ENCODE measurements at regions not wholly inside any gene's neighbourhood (a gene's known extent, or its start where the extent isn't known, plus 50 kb on each side); places are given as distances from the start of the nearest gene placed in this dataset.

DNA sequence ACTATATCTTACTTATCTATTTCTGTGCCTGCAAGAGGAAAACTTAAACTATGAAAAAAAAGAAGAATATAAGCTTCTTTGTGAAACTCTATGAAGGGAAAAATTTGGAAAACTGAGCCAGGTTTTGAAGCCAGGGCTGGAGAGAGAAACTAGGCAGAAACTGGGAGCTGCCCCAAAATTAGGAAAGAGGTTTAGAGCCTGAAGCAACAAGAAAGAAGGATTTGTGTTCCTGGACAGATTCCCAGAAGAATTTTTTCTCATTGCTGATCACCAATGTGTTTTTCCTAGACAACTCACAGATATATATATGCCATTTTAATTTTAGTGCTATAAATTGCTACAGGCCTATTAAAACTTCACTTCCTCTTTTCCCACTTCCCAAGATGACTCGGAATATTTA lies 245.0 kb upstream of the GEMIN8 start:
- TF ChIP-seq, protein P1, sequence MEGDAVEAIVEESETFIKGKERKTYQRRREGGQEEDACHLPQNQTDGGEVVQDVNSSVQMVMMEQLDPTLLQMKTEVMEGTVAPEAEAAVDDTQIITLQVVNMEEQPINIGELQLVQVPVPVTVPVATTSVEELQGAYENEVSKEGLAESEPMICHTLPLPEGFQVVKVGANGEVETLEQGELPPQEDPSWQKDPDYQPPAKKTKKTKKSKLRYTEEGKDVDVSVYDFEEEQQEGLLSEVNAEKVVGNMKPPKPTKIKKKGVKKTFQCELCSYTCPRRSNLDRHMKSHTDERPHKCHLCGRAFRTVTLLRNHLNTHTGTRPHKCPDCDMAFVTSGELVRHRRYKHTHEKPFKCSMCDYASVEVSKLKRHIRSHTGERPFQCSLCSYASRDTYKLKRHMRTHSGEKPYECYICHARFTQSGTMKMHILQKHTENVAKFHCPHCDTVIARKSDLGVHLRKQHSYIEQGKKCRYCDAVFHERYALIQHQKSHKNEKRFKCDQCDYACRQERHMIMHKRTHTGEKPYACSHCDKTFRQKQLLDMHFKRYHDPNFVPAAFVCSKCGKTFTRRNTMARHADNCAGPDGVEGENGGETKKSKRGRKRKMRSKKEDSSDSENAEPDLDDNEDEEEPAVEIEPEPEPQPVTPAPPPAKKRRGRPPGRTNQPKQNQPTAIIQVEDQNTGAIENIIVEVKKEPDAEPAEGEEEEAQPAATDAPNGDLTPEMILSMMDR (IDR thresholded peaks at IDR 0.05): no peak
- no peaks in the 10 kb centered on the region for H3K4me1 Mint-ChIP-seq (ENCODE audit: low read depth)
- no peaks in the 10 kb centered on the region for H3K27me3 Mint-ChIP-seq (ENCODE audit: low read depth)
- peaks cover 30% of the 10 kb centered on the region for H3K9me3 Mint-ChIP-seq (ENCODE audit: low read depth)
- no peak for DNase-seq (ENCODE audit: low spot score)
- H3K27ac Mint-ChIP-seq (ENCODE audit: unreplicated experiment): no peak overlapping the region
- no peak overlapping the region for H3K4me3 Mint-ChIP-seq (ENCODE audit: unreplicated experiment)
- no peaks in the 10 kb centered on the region for H3K36me3 Mint-ChIP-seq (ENCODE audit: low read depth)

DNA sequence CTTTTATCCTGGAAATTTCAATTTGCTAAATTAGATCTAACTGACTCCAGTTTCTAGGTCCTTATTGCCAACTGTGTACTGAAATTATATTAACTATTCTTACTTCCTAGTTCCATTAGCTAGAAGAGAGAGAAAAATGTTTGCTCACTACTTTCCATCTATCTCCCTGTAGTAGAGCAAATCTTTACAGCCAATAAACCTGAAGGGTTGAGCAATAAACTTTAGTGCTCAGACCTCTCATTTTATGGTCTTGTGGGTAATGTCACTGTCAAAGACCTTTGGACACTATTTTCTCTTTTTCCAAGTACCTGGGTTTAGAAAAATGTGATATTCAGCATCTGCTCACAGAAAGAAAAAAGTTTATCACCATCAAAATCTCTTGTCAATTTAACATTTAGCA lies 237.5 kb upstream of the GEMIN8 start:
- DNase-seq (ENCODE audit: low spot score): no peak
- no peak overlapping the region for H3K4me3 Mint-ChIP-seq (ENCODE audit: unreplicated experiment)
- H3K27ac Mint-ChIP-seq (ENCODE audit: unreplicated experiment): no peak overlapping the region
- H3K4me1 Mint-ChIP-seq (ENCODE audit: low read depth): no peaks in the 10 kb centered on the region
- H3K9me3 Mint-ChIP-seq (ENCODE audit: low read depth): peaks cover 28% of the 10 kb centered on the region
- H3K36me3 Mint-ChIP-seq (ENCODE audit: low read depth): no peaks in the 10 kb centered on the region
- no peaks in the 10 kb centered on the region for H3K27me3 Mint-ChIP-seq (ENCODE audit: low read depth)
- TF ChIP-seq, protein P1 (IDR thresholded peaks at IDR 0.05): no peak

DNA sequence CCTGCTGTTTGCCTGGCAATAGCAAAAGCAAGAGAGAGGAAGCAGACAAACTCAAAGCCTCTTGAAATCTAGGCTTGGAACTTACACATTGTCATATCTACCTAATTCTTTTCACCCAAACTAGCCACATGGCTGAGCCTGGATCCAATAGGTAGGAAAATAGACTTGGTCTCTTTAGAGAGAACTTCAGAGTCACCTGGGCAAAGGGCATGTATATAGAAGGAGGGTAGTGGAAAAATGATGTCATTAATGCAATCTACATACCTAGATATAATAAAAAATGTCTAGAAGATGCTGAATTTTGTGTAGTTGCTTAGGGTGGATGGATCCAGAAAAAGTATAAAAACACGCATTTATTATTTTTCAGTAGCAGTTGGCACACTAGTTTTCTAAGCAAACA lies 237.0 kb upstream of the GEMIN8 start:
- TF ChIP-seq, protein P1 (IDR thresholded peaks at IDR 0.05): no peak
- H3K36me3 Mint-ChIP-seq (ENCODE audit: low read depth): no peaks in the 10 kb centered on the region
- H3K4me1 Mint-ChIP-seq (ENCODE audit: low read depth): no peaks in the 10 kb centered on the region
- no peak overlapping the region for H3K27ac Mint-ChIP-seq (ENCODE audit: unreplicated experiment)
- no peak for DNase-seq (ENCODE audit: low spot score)
- no peak overlapping the region for H3K4me3 Mint-ChIP-seq (ENCODE audit: unreplicated experiment)
- peaks cover 28% of the 10 kb centered on the region for H3K9me3 Mint-ChIP-seq (ENCODE audit: low read depth)
- no peaks in the 10 kb centered on the region for H3K27me3 Mint-ChIP-seq (ENCODE audit: low read depth)

DNA sequence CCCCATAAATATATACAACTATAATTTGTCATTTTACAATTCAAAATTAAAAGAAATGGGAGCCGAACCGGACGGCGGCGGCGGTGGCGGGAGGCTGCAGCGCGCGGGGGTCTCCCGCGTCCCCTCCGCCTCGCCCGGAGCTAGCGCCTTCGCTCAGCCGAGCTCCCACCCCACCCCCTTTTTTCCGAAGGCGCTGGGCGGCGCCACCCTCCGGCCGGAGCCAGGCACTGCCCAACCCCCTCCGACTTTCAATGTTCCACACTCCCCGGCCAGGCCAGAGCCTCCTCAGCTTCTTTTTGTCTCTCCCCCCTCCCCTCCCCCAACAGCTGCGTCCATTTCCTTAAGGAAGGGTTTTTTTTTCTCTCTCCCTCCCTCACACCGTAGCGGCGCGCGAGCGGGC lies 214.1 kb upstream of the GEMIN8 start:
- TF ChIP-seq, protein P1 (IDR thresholded peaks at IDR 0.05): no peak
- Mint-ChIP-seq H3K27ac (ENCODE audit: unreplicated experiment) (no peak overlapping the region), H3K27me3 (ENCODE audit: low read depth) (no peaks in the 10 kb centered on the region), H3K9me3 (ENCODE audit: low read depth) (peaks cover 10% of the 10 kb centered on the region), H3K4me1 (ENCODE audit: low read depth) (no peaks in the 10 kb centered on the region), H3K4me3 (ENCODE audit: unreplicated experiment) (no peak overlapping the region), H3K36me3 (ENCODE audit: low read depth) (no peaks in the 10 kb centered on the region)
- no peak for DNase-seq (ENCODE audit: low spot score)

DNA sequence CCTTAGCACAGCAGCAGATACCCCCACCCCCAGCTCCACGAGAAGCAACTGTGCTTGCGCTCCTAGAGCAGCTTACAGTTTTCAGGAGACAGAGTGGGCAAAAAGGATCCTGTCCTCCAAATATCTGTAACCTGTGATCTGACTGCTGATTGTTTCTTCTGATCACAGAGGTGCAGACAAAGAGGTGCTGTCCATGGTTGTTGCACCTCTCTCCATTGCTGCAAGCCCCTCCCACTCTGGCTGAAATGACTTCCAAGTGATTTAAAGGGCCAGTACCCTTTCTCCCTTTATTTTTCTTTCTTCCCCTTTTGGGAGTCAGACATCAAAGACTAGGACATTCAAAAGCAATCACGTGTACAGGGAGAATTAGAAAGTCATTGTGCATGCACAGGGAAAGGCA lies 205.3 kb upstream of the GEMIN8 start:
- Mint-ChIP-seq H3K4me3 (ENCODE audit: unreplicated experiment) (no peak overlapping the region), H3K4me1 (ENCODE audit: low read depth) (no peaks in the 10 kb centered on the region), H3K27me3 (ENCODE audit: low read depth) (no peaks in the 10 kb centered on the region), H3K9me3 (ENCODE audit: low read depth) (peaks cover 40% of the 10 kb centered on the region), H3K27ac (ENCODE audit: unreplicated experiment) (no peak overlapping the region), H3K36me3 (ENCODE audit: low read depth) (no peaks in the 10 kb centered on the region)
- TF ChIP-seq, protein P1 (IDR thresholded peaks at IDR 0.05): no peak
- no peak for DNase-seq (ENCODE audit: low spot score)

Data from chondrocyte (in vitro differentiated cells).